Large intestine (tissue), 3 donors: ENCODE measurements at regions not wholly inside any gene's neighbourhood (a gene's known extent, or its start where the extent isn't known, plus 50 kb on each side); places are given as distances from the start of the nearest gene placed in this dataset.

ENCODE experiments used
- DNase-seq, 2 donors: peaks; one replicate each; pipeline versions ENCODE4 v3.0.0 to v3.0.0-alpha.2; 2013
- H3K27ac ChIP-seq: one replicate; pipeline ENCODE4 v1.5.1; 2013; ENCODE audit warnings: low read length
- H3K27me3 ChIP-seq: 2 replicates; pipeline ENCODE4 v1.6.1; 2013; ENCODE audit warnings: low read length; ENCODE audit not compliant: control insufficient read depth, insufficient read depth
- H3K36me3 ChIP-seq: 2 replicates; pipeline ENCODE4 v1.6.1; 2013; ENCODE audit warnings: low read length; ENCODE audit not compliant: control insufficient read depth, insufficient read depth
- H3K4me1 ChIP-seq: one replicate; pipeline ENCODE4 v1.6.1; 2013; ENCODE audit warnings: low read length; ENCODE audit not compliant: control insufficient read depth, insufficient read depth
- H3K4me3 ChIP-seq: one replicate; pipeline ENCODE4 v1.5.1; 2013; ENCODE audit warnings: low read length
- H3K9me3 ChIP-seq: one replicate; pipeline ENCODE4 v1.6.1; 2013; ENCODE audit warnings: mild to moderate bottlenecking, low read depth, low read length, moderate library complexity; ENCODE audit not compliant: control insufficient read depth
- WGBS: methylation state at CpG from one replicate; pipeline ENCODE4 v1.1.5; 2013; ENCODE audit warnings: low lambda C conversion rate; ENCODE audit not compliant: insufficient coverage; 5-methylcytosine and 5-hydroxymethylcytosine counted together

DNA sequence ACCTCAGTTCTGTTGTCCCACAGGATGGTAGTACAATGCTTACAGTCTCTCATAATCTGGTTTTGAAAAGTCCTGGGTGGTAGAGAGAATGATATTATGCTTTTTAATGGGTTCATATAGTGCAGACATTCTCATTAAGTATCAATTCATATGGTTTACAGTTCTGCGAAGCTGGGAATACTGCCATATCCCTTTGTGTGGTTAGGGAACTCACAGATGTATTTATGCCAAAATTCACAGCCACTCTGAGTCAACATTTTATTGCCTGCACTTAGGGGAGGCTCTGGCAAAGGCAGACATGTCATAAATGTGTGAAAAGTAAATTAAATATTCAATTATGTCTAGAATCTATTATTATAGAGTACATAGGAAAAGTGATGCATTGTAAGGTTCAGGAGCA lies 808.2 kb downstream of the SUCLG1 start:
- H3K4me3 ChIP-seq, result no peak overlapping the region
- no peak overlapping the region for H3K27ac ChIP-seq
- no peaks in the 10 kb centered on the region for H3K36me3 ChIP-seq
- no peaks in the 10 kb centered on the region for H3K9me3 ChIP-seq
- no peaks in the 10 kb centered on the region for H3K27me3 ChIP-seq
- WGBS, result no CpG with 5 or more reads among the region's 1 CpG
- no peak for DNase-seq
- H3K4me1 ChIP-seq, result no peaks in the 10 kb centered on the region

DNA sequence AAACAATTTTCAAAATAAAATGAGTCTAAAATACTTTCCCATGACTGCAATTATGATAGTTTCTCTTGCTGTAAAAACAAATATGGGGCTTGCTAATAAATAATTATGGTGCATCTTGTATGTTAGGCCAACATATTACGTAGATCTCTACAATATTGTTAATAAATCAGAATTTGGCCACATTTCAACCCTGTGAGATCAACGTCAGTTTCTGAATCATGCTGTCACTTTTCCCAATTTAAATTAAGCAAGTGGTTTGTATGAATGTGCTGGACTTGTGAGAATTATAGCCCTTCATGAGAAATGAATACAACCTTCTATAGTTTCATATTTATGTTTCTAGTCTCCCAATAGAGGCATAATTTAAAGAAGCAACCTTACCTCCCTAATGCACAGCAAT lies 808.9 kb downstream of the SUCLG1 start:
- Histone ChIP-seq H3K36me3 (no peaks in the 10 kb centered on the region), H3K4me3 (no peak overlapping the region), H3K9me3 (no peaks in the 10 kb centered on the region), H3K27me3 (no peaks in the 10 kb centered on the region), H3K27ac (no peak overlapping the region), H3K4me1 (no peaks in the 10 kb centered on the region)
- no peak for DNase-seq
- WGBS, result no CpG with 5 or more reads among the region's 2 CpGs

GRCh38 chr2:83640506-83640905 lies 818.6 kb downstream of the SUCLG1 start:
- no peaks in the 10 kb centered on the region for H3K27me3 ChIP-seq
- H3K9me3 ChIP-seq, result no peaks in the 10 kb centered on the region
- no peak for DNase-seq
- H3K4me3 ChIP-seq, result no peak overlapping the region
- no peak overlapping the region for H3K27ac ChIP-seq
- no peaks in the 10 kb centered on the region for H3K36me3 ChIP-seq
- no peaks in the 10 kb centered on the region for H3K4me1 ChIP-seq

- no peaks in the 10 kb centered on the region for H3K4me1 ChIP-seq
- H3K36me3 ChIP-seq, result no peaks in the 10 kb centered on the region
- H3K27ac ChIP-seq, result no peak overlapping the region
- 83% methylated on average over 2 of the region's 2 CpGs for WGBS
- H3K9me3 ChIP-seq, result no peaks in the 10 kb centered on the region
- H3K27me3 ChIP-seq, result no peaks in the 10 kb centered on the region
- no peak overlapping the region for H3K4me3 ChIP-seq
- no peak for DNase-seq
Observed at GRCh38 chr2:83633423-83633822, 825.7 kb downstream of the SUCLG1 start.

GRCh38 chr2:83630351-83630750 lies 828.7 kb downstream of the SUCLG1 start:
- Histone ChIP-seq H3K27ac (no peak overlapping the region), H3K9me3 (no peaks in the 10 kb centered on the region), H3K4me1 (no peaks in the 10 kb centered on the region), H3K36me3 (no peaks in the 10 kb centered on the region), H3K27me3 (no peaks in the 10 kb centered on the region), H3K4me3 (no peak overlapping the region)
- WGBS, result 100% methylated on average over 2 of the region's 2 CpGs
- DNase-seq, result no peak

GRCh38 chr2:83615511-83615910 lies 843.6 kb downstream of the SUCLG1 start:
- Histone ChIP-seq H3K4me1 (no peaks in the 10 kb centered on the region), H3K36me3 (no peaks in the 10 kb centered on the region), H3K27ac (no peak overlapping the region), H3K9me3 (no peaks in the 10 kb centered on the region), H3K4me3 (no peak overlapping the region), H3K27me3 (no peaks in the 10 kb centered on the region)
- no peak for DNase-seq
- 93% methylated on average over 2 of the region's 4 CpGs for WGBS

- Histone ChIP-seq H3K27ac (no peak overlapping the region), H3K9me3 (no peaks in the 10 kb centered on the region), H3K27me3 (no peaks in the 10 kb centered on the region), H3K4me1 (no peaks in the 10 kb centered on the region), H3K4me3 (no peak overlapping the region), H3K36me3 (no peaks in the 10 kb centered on the region)
- WGBS, result 100% methylated on average over 1 of the region's 1 CpG
- no peak for DNase-seq
Observed at GRCh38 chr2:83613178-83613577, 845.9 kb downstream of the SUCLG1 start.

- no peaks in the 10 kb centered on the region for H3K27me3 ChIP-seq
- no peaks in the 10 kb centered on the region for H3K4me1 ChIP-seq
- no peaks in the 10 kb centered on the region for H3K36me3 ChIP-seq
- DNase-seq, result no peak
- H3K27ac ChIP-seq, result no peak overlapping the region
- peaks cover 2% of the 10 kb centered on the region for H3K9me3 ChIP-seq
- H3K4me3 ChIP-seq, result no peak overlapping the region
- no CpG with 5 or more reads among the region's 6 CpGs for WGBS
Observed at GRCh38 chr2:83602753-83603152, 856.3 kb downstream of the SUCLG1 start.

GRCh38 chr2:83596592-83597282 lies 862.3 kb downstream of the SUCLG1 start:
- Histone ChIP-seq H3K36me3 (no peaks in the 10 kb centered on the region), H3K9me3 (peaks cover 1% of the 10 kb centered on the region), H3K4me1 (no peaks in the 10 kb centered on the region), H3K27ac (no peak overlapping the region), H3K27me3 (no peaks in the 10 kb centered on the region), H3K4me3 (no peak overlapping the region)
- no peak for DNase-seq
- WGBS, result no CpG with 5 or more reads among the region's 1 CpG

GRCh38 chr2:83595926-83596325 lies 863.2 kb downstream of the SUCLG1 start:
- no peak overlapping the region for H3K27ac ChIP-seq
- H3K36me3 ChIP-seq, result no peaks in the 10 kb centered on the region
- H3K9me3 ChIP-seq, result no peaks in the 10 kb centered on the region
- no peak for DNase-seq
- WGBS, result no CpG with 5 or more reads among the region's 3 CpGs
- H3K27me3 ChIP-seq, result no peaks in the 10 kb centered on the region
- no peak overlapping the region for H3K4me3 ChIP-seq
- H3K4me1 ChIP-seq, result no peaks in the 10 kb centered on the region

DNA sequence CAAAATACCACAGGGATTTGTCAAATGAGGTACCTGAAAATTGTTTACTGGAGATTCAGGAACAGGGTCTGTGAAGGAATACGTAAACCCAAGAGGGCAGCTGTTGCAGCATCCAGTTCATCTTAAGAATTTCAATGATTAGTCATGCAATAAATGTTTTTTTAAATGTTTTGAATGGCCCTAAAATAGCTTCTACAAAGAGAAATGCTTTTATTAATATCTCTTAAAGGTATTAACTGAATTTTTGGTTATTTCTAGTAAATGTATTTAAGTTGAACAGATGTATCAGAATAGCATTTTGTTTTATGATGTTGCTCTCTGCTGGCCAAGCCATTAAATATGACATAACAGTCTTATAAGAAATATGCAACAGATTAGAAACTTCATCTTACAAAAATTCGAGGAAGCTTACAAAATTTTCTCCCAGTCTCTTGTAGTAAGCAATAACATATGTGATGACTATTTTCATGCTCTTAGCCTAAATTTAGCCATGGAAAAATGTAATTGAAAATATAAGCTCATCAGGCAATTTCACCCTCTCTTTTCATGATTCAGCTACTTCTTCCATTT lies 863.9 kb downstream of the SUCLG1 start:
- Histone ChIP-seq H3K4me3 (no peak overlapping the region), H3K4me1 (no peaks in the 10 kb centered on the region), H3K27ac (no peak overlapping the region), H3K36me3 (no peaks in the 10 kb centered on the region), H3K27me3 (no peaks in the 10 kb centered on the region), H3K9me3 (no peaks in the 10 kb centered on the region)
- no peak for DNase-seq
- WGBS, result 100% methylated on average over 1 of the region's 2 CpGs
